ENCODE measurements at regions not wholly inside any gene's neighbourhood (a gene's known extent, or its start where the extent isn't known, plus 50 kb on each side); places are given as distances from the start of the nearest gene placed in this dataset.

DNA sequence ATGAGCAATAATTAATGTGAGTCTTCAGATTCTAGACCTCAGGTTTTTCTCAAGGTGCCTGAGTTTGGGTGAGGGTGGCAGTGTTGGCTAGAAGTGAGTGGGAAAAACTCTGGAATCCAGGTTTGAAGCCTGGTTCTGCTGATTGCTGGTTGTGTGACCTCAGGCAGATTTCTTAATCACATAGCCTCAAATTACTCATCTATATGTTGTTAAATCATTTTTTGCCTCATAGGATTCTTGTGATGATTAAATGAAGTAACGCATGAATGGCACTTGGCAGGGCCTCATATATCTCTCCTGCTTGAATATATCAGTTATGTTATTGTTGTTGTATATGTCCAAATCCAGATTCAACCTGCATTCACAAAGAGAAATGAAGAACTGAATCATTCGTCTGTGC, 60.5 kb downstream of the NR2F2 start:
- no peak overlapping the region for H3K4me3 ChIP-seq (replicated peaks; ENCODE audit: low read depth, low read length)
- no peak for DNase-seq (ENCODE audit: extremely low read depth, low read depth)
- TF ChIP-seq, protein P1, sequence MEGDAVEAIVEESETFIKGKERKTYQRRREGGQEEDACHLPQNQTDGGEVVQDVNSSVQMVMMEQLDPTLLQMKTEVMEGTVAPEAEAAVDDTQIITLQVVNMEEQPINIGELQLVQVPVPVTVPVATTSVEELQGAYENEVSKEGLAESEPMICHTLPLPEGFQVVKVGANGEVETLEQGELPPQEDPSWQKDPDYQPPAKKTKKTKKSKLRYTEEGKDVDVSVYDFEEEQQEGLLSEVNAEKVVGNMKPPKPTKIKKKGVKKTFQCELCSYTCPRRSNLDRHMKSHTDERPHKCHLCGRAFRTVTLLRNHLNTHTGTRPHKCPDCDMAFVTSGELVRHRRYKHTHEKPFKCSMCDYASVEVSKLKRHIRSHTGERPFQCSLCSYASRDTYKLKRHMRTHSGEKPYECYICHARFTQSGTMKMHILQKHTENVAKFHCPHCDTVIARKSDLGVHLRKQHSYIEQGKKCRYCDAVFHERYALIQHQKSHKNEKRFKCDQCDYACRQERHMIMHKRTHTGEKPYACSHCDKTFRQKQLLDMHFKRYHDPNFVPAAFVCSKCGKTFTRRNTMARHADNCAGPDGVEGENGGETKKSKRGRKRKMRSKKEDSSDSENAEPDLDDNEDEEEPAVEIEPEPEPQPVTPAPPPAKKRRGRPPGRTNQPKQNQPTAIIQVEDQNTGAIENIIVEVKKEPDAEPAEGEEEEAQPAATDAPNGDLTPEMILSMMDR (IDR thresholded peaks at IDR 0.05; ENCODE audit: low read depth, low read length, missing control alignments), result no peak

- TF ChIP-seq, protein P1 (IDR thresholded peaks at IDR 0.05; ENCODE audit: low read depth, low read length, missing control alignments), result no peak
- H3K4me3 ChIP-seq (replicated peaks; ENCODE audit: low read depth, low read length), result no peak overlapping the region
- DNase-seq (ENCODE audit: extremely low read depth, low read depth), result no peak
Observed at GRCh38 chr15:96392380-96393208, 62.1 kb downstream of the NR2F2 start.

GRCh38 chr15:96393209-96393513, 62.7 kb downstream of the NR2F2 start:
- TF ChIP-seq, protein P1 (IDR thresholded peaks at IDR 0.05; ENCODE audit: low read depth, low read length, missing control alignments), result no peak
- DNase-seq (ENCODE audit: extremely low read depth, low read depth), result no peak
- H3K4me3 ChIP-seq (replicated peaks; ENCODE audit: low read depth, low read length), result no peak overlapping the region

DNA sequence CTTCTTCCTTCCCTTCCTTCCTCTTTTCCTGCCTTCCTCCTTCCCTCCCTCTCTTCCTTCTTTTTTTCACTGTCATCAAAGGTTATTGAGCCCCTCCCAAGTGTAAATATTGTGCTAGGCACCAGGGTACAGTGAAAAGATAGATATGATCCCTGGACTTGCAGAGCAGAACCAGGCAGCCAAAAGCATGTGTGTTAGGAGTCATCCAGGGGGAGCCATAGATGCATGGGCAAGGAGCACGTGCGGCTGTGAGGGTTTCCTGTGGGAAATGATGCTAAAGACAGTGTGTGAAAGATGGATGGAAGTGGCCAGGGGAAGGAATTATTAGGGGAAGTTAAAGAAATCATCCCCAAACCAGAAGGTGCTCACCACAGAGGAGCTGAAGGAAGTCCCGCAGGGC, 65.2 kb downstream of the NR2F2 start:
- no peak overlapping the region for H3K4me3 ChIP-seq (replicated peaks; ENCODE audit: low read depth, low read length)
- TF ChIP-seq, protein P1 (IDR thresholded peaks at IDR 0.05; ENCODE audit: low read depth, low read length, missing control alignments), result no peak
- DNase-seq (ENCODE audit: extremely low read depth, low read depth), result no peak

GRCh38 chr15:96398776-96399175, 68.3 kb downstream of the NR2F2 start:
- DNase-seq (ENCODE audit: extremely low read depth, low read depth), result no peak
- no peak overlapping the region for H3K4me3 ChIP-seq (replicated peaks; ENCODE audit: low read depth, low read length)
- TF ChIP-seq, protein P1 (IDR thresholded peaks at IDR 0.05; ENCODE audit: low read depth, low read length, missing control alignments), result no peak

DNA sequence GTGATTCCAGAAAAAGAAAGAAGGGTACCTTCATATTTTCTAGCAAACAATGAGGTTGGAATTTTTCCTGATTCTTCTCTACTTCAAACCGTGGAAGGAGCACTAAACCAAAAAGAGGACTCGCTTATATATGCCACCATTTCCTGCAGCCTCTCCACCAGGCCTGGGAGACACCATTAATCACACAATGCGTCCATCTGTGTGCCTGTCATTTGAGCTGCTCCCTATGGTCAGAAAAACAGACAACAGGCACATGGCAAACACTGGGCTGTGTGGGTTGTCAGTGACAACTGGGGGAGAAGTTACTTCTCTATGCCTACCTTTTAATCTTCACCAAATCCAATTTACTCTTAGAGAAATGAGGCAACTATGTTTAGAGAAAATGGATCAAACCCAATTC, 71.9 kb downstream of the NR2F2 start:
- no peak overlapping the region for H3K4me3 ChIP-seq (replicated peaks; ENCODE audit: low read depth, low read length)
- DNase-seq (ENCODE audit: extremely low read depth, low read depth), result no peak
- TF ChIP-seq, protein P1 (IDR thresholded peaks at IDR 0.05; ENCODE audit: low read depth, low read length, missing control alignments), result no peak

GRCh38 chr15:96403071-96403470, 72.6 kb downstream of the NR2F2 start:
- TF ChIP-seq, protein P1 (IDR thresholded peaks at IDR 0.05; ENCODE audit: low read depth, low read length, missing control alignments), result no peak
- H3K4me3 ChIP-seq (replicated peaks; ENCODE audit: low read depth, low read length), result no peak overlapping the region
- DNase-seq (ENCODE audit: extremely low read depth, low read depth), result no peak

Data from HFF-Myc (cell line).